COR-L47 (cell line): ENCODE measurements at regions not wholly inside any gene's neighbourhood (a gene's known extent, or its start where the extent isn't known, plus 50 kb on each side); places are given as distances from the start of the nearest gene placed in this dataset.
"Not testable (repeated sequence)": the region's sequence is repeated elsewhere in the genome, so short reads cannot be mapped to it uniquely, and the experiment has no call there.

Experiments
- DNase-seq: peaks from one replicate; lab custom pipeline; 2025; lab: John Stamatoyannopoulos, UW

DNA sequence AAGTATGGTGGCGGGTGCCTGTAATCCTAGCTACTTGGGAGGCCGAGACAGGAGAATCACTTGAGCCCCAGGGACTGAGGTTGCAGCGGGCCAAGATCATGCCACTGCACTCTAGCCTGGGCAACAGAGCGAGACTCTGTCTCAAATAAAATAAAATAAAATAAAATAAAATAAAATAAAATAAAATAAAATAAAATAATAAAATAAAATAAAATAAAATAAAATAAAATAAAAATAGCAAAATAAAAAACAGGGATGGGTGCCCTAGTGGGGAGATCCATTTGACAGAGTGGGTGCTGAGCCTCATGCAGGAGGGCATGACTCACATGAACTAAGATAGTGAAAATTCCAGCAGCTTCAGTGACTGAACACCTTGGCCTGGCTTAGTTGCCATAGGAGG, 460.7 kb downstream of the PLPP3 start:
- not testable (repeated sequence) for DNase-seq

- no peak for DNase-seq
Measured at GRCh38 chr1:56115701-56116100, 463.7 kb downstream of the PLPP3 start.

- DNase-seq = no peak
Measured at GRCh38 chr1:56113679-56114078, 465.7 kb downstream of the PLPP3 start.

DNA sequence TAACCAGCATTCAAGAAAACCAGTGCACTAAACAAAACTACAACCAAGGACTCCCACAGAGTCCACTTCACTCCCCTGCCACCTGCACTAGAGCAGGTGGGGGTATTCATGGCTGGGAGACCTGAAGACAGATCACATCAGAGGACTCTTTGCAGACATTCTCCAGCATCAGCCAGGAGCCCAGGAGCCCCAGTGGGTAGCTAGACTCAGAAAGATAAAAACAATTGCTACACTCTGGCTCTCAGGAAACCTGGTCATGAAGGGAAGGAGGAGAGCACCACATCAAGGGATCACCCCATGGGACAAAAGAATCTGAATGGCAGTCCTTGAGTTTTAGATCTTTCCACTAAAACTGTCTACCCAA, 472.1 kb downstream of the PLPP3 start:
- no peak for DNase-seq

DNA sequence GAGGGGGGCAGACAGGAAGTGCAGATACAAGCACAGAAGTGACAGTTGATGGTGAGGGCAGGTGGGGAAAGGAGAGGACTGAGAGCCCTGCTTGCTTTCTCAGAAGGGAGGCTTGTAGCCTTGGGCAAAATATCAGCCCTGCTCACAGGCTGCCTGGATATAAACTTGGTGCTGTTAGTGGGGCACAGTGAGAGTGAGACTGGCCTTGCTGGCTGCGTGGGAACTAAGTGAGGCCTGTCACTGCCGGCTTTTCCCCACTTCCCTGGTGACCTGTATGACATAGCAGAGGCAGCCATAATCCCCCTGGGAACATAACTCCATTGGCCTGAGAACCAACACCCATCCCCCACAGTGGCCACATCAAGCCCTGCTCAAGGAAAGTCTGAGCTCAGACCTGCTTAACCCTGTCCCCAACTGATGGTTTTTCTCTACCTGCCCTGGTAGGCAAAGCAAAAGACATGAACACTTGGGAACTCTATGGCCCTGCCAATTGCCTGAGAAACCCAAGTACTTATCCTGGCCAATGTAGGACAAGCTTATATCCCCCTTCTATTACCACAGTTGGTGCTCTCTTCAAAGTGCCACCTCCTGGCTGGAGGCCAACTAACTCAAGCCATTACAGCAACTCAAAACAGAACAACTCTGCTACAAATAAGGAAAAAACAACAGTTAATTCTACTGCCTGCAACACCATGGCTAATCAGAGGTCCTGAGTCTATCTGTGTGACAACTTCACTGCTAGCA, 472.7 kb downstream of the PLPP3 start:
- DNase-seq = no peak

DNA sequence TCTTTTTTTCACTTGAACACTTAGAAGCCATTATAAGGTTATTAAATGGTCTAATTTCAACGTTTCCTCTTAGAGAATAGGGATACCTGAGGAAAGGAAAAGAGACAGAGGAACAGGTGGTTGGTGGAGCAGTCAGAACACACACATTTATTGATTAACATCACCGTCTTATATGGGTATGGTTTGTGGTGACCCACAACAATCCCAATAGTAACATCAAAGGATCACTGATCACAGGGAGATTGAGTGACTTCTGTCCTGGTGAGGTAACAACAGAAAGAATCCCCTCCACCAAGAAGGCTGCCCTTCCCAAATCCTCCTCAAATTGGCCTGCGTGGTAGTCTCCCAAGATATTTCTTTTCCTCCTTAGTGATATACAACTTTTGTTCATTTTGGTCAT, 474.0 kb downstream of the PLPP3 start:
- DNase-seq = no peak

- no peak for DNase-seq
Measured at GRCh38 chr1:56099766-56100265, 479.5 kb downstream of the PLPP3 start.

DNA sequence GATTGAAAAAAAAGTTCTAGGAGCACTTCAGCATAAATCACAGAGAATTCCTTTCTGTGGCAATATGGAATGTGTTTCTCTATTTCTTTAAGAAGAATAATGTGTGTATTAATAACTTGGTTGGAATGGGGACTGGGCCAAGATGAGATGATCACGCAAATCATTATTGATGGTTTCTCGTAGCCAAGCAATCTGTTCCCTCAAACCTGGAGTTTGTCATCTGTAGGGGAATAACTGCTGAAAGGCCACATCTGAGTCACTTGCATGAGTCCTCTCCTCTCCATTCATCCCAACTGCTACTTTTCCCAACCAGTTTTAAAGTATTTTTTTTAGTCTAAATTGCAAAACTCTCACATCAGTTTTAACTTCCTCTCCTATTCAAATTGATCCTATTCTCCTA, 480.4 kb downstream of the PLPP3 start:
- DNase-seq = no peak

DNA sequence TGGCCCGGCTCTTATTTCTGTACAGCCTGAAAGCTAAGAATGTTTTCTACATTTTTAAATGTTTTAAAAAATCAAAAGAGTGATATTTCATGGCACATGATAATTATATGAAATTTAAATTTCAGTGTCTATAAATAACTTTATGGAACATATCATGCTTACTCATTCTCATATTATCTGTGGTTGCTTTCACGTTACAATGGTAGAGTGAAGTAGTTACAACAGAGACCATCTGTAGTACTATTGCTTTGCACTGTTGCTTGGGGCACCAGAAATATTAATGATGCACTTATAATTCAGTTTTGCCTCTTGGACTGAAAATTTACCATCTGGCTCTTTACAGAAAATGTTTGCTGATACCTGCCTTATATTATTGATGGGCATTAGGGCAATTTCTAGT, 481.6 kb downstream of the PLPP3 start:
- DNase-seq = no peak

- DNase-seq = no peak
Measured at GRCh38 chr1:56095696-56096665, 483.4 kb downstream of the PLPP3 start.

DNA sequence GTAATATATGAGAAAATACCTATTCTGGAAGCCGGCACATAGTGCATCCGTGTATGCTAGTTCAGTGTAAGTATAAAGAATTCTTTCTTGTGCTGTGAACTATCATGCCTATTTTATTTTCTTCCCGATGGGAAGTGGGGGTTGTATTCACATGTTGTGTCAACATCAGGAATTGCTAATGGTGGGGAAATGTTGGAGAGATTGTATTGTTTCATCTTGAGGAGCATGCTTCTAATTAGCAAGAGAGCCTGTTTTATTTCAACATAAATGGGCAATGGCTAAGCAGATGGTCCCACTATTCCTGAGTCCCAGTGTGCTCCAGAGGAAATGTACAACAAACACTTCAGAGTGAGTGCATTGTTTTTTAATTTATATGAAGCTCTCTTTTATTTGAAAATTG, 485.2 kb downstream of the PLPP3 start:
- DNase-seq = no peak

GRCh38 chr1:56092684-56093570, 486.4 kb downstream of the PLPP3 start:
- no peak for DNase-seq

GRCh38 chr1:56089826-56090225, 489.5 kb downstream of the PLPP3 start:
- not testable (repeated sequence) for DNase-seq

GRCh38 chr1:56084246-56084645, 495.1 kb downstream of the PLPP3 start:
- no peak for DNase-seq

GRCh38 chr1:56081736-56082135, 497.6 kb downstream of the PLPP3 start:
- no peak for DNase-seq

GRCh38 chr1:56081173-56081572, 498.2 kb downstream of the PLPP3 start:
- no peak for DNase-seq

GRCh38 chr1:56080123-56080522, 499.2 kb downstream of the PLPP3 start:
- DNase-seq = no peak

- no peak for DNase-seq
Measured at GRCh38 chr1:56079391-56079790, 500.0 kb downstream of the PLPP3 start.

GRCh38 chr1:56077206-56077605, 502.2 kb downstream of the PLPP3 start:
- DNase-seq = no peak

GRCh38 chr1:56074007-56074651, 505.2 kb downstream of the PLPP3 start:
- no peak for DNase-seq

DNA sequence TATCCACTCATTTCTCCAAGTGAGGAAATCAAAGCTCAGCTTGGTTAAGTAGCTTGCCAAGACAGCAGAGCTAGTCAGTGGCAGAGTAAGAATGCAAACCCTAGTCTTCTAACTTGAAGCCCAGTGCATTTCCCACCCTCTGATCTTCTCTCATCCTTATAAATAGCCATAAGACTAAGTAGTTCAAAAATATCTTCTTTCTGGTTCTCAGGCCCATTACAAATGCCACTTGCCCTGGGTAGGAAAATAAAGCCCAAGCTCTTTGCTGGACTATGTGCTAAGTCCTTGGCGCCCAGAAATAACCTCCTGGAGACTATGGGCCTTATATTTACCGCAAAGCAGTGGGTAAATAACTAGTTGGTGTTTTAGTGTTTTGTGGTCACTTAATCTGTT, 505.8 kb downstream of the PLPP3 start:
- no peak for DNase-seq

- DNase-seq = no peak
Measured at GRCh38 chr1:56073206-56073605, 506.2 kb downstream of the PLPP3 start.
